ENCODE measurements at regions not wholly inside any gene's neighbourhood (a gene's known extent, or its start where the extent isn't known, plus 50 kb on each side); places are given as distances from the start of the nearest gene placed in this dataset.

- H3K4me3 ChIP-seq (replicated peaks; ENCODE audit: low read depth, low read length): no peak overlapping the region
- TF ChIP-seq CTCF (IDR thresholded peaks at IDR 0.05; ENCODE audit: low read length, missing control alignments): no peak
- no peak for DNase-seq (ENCODE audit: low read depth)
Measured at GRCh38 chr4:146099585-146099984, 75.9 kb upstream of the LSM6 start.

- no peak for DNase-seq (ENCODE audit: low read depth)
- H3K4me3 ChIP-seq (replicated peaks; ENCODE audit: low read depth, low read length): no peak overlapping the region
- no peak for TF ChIP-seq CTCF (IDR thresholded peaks at IDR 0.05; ENCODE audit: low read length, missing control alignments)
Measured at GRCh38 chr4:146098978-146099377, 76.5 kb upstream of the LSM6 start.

- DNase-seq (ENCODE audit: low read depth): no peak
- TF ChIP-seq CTCF (IDR thresholded peaks at IDR 0.05; ENCODE audit: low read length, missing control alignments): no peak
- no peak overlapping the region for H3K4me3 ChIP-seq (replicated peaks; ENCODE audit: low read depth, low read length)
Measured at GRCh38 chr4:146098397-146098796, 77.1 kb upstream of the LSM6 start.

- DNase-seq (ENCODE audit: low read depth): no peak
- no peak for TF ChIP-seq CTCF (IDR thresholded peaks at IDR 0.05; ENCODE audit: low read length, missing control alignments)
- no peak overlapping the region for H3K4me3 ChIP-seq (replicated peaks; ENCODE audit: low read depth, low read length)
Measured at GRCh38 chr4:146096371-146096770, 79.1 kb upstream of the LSM6 start.

GRCh38 chr4:146095860-146096259 lies 79.7 kb upstream of the LSM6 start:
- no peak overlapping the region for H3K4me3 ChIP-seq (replicated peaks; ENCODE audit: low read depth, low read length)
- no peak for DNase-seq (ENCODE audit: low read depth)
- TF ChIP-seq CTCF (IDR thresholded peaks at IDR 0.05; ENCODE audit: low read length, missing control alignments): no peak

- peak; percentile 90 for TF ChIP-seq CTCF (IDR thresholded peaks at IDR 0.05; ENCODE audit: low read length, missing control alignments)
- no peak overlapping the region for H3K4me3 ChIP-seq (replicated peaks; ENCODE audit: low read depth, low read length)
- peak; percentile 83 for DNase-seq (ENCODE audit: low read depth)
Measured at GRCh38 chr4:146095091-146095690, 80.3 kb upstream of the LSM6 start.

GRCh38 chr4:146088690-146089089 lies 86.8 kb upstream of the LSM6 start:
- TF ChIP-seq CTCF (IDR thresholded peaks at IDR 0.05; ENCODE audit: low read length, missing control alignments): no peak
- no peak for DNase-seq (ENCODE audit: low read depth)
- H3K4me3 ChIP-seq (replicated peaks; ENCODE audit: low read depth, low read length): no peak overlapping the region

All from fibroblast of pulmonary artery (primary cell).